Endothelial cell (in vitro differentiated cells): ENCODE measurements at regions not wholly inside any gene's neighbourhood (a gene's known extent, or its start where the extent isn't known, plus 50 kb on each side); places are given as distances from the start of the nearest gene placed in this dataset.

Source experiments
- DNase-seq: peaks from one replicate; pipeline ENCODE4 v3.0.0; 2021; ENCODE audit warnings: low spot score
- H3K27ac Mint-ChIP-seq: one replicate; pipeline ENCODE4 v1.8.0; 2021; ENCODE audit warnings: mixed read lengths, inconsistent platforms; ENCODE audit not compliant: unreplicated experiment
- H3K27me3 Mint-ChIP-seq: one replicate; pipeline ENCODE4 v1.8.0; 2021; ENCODE audit warnings: mild to moderate bottlenecking, moderate library complexity, mixed read lengths, inconsistent platforms; ENCODE audit not compliant: unreplicated experiment
- H3K36me3 Mint-ChIP-seq: one replicate; pipeline ENCODE4 v1.8.0; 2021; ENCODE audit warnings: mild to moderate bottlenecking, low read depth, mixed read lengths, inconsistent platforms; ENCODE audit not compliant: unreplicated experiment
- H3K4me1 Mint-ChIP-seq: one replicate; pipeline ENCODE4 v1.8.0; 2021; ENCODE audit warnings: mild to moderate bottlenecking, mixed read lengths, inconsistent platforms; ENCODE audit not compliant: unreplicated experiment
- H3K4me3 Mint-ChIP-seq: one replicate; pipeline ENCODE4 v1.8.0; 2021; ENCODE audit warnings: mild to moderate bottlenecking, mixed read lengths, inconsistent platforms; ENCODE audit not compliant: unreplicated experiment
- H3K9me3 Mint-ChIP-seq: one replicate; pipeline ENCODE4 v1.8.0; 2021; ENCODE audit warnings: mixed read lengths, inconsistent platforms; ENCODE audit not compliant: unreplicated experiment
- CTCF ChIP-seq: fragments of 200-600 bp; sonication (generic); IDR thresholded peaks from one replicate; pipeline ENCODE4 v1.5.0; 2021; ENCODE audit warnings: antibody characterized with exemption; ENCODE audit not compliant: unreplicated experiment

GRCh38 chr15:47944637-47945288 lies 176.0 kb upstream of the SLC24A5 start:
- H3K27ac Mint-ChIP-seq: no peak overlapping the region
- no peaks in the 10 kb centered on the region for H3K27me3 Mint-ChIP-seq
- no peak for DNase-seq
- no peaks in the 10 kb centered on the region for H3K36me3 Mint-ChIP-seq
- H3K9me3 Mint-ChIP-seq: no peaks in the 10 kb centered on the region
- TF ChIP-seq CTCF: peak; percentile 29
- no peaks in the 10 kb centered on the region for H3K4me1 Mint-ChIP-seq
- no peak overlapping the region for H3K4me3 Mint-ChIP-seq

GRCh38 chr15:47945872-47946650 lies 174.7 kb upstream of the SLC24A5 start:
- Mint-ChIP-seq H3K27me3 (no peaks in the 10 kb centered on the region), H3K4me3 (no peak overlapping the region), H3K4me1 (no peaks in the 10 kb centered on the region), H3K36me3 (no peaks in the 10 kb centered on the region), H3K9me3 (no peaks in the 10 kb centered on the region), H3K27ac (no peak overlapping the region)
- TF ChIP-seq CTCF: no peak
- DNase-seq: no peak

GRCh38 chr15:47949815-47950214 lies 171.0 kb upstream of the SLC24A5 start:
- no peak for TF ChIP-seq CTCF
- H3K4me3 Mint-ChIP-seq: no peak overlapping the region
- H3K4me1 Mint-ChIP-seq: no peaks in the 10 kb centered on the region
- no peaks in the 10 kb centered on the region for H3K9me3 Mint-ChIP-seq
- no peaks in the 10 kb centered on the region for H3K36me3 Mint-ChIP-seq
- peaks cover 2% of the 10 kb centered on the region for H3K27me3 Mint-ChIP-seq
- DNase-seq: no peak
- H3K27ac Mint-ChIP-seq: no peak overlapping the region

GRCh38 chr15:47950447-47950846 lies 170.3 kb upstream of the SLC24A5 start:
- H3K36me3 Mint-ChIP-seq: no peaks in the 10 kb centered on the region
- no peak overlapping the region for H3K27ac Mint-ChIP-seq
- H3K4me3 Mint-ChIP-seq: no peak overlapping the region
- peaks cover 2% of the 10 kb centered on the region for H3K27me3 Mint-ChIP-seq
- no peak for TF ChIP-seq CTCF
- no peaks in the 10 kb centered on the region for H3K4me1 Mint-ChIP-seq
- no peaks in the 10 kb centered on the region for H3K9me3 Mint-ChIP-seq
- DNase-seq: no peak

GRCh38 chr15:47951781-47952180 lies 169.0 kb upstream of the SLC24A5 start:
- no peak overlapping the region for H3K27ac Mint-ChIP-seq
- no peak for TF ChIP-seq CTCF
- H3K9me3 Mint-ChIP-seq: no peaks in the 10 kb centered on the region
- peaks cover 3% of the 10 kb centered on the region for H3K27me3 Mint-ChIP-seq
- H3K4me1 Mint-ChIP-seq: no peaks in the 10 kb centered on the region
- H3K4me3 Mint-ChIP-seq: no peak overlapping the region
- no peak for DNase-seq
- H3K36me3 Mint-ChIP-seq: no peaks in the 10 kb centered on the region
